IMR-90 (cell line): ENCODE measurements at regions not wholly inside any gene's neighbourhood (a gene's known extent, or its start where the extent isn't known, plus 50 kb on each side); places are given as distances from the start of the nearest gene placed in this dataset.

ENCODE experiments used
- ATAC-seq: fragments of 200-7000 bp; cut with Tn5 transposase; 2 replicates; pipeline ENCODE4 v1.9.1; 2020; ENCODE audit warnings: low read depth, mild to moderate bottlenecking, moderate library complexity
- BruUV-seq: library from RNA; stranded (reverse); fragments of 400-500 nt; replicated peaks from 2 replicates; lab custom pipeline; 2021; lab: Mats Ljungman, UMichigan
- CTCF ChIA-PET: fragments of 300-600 bp; formaldehyde crosslinking; extraction: SDS; loops from one replicate; lab custom pipeline; 2021; ENCODE audit warnings: antibody characterized with exemption; lab: Yijun Ruan, JAX
- POLR2A ChIA-PET: fragments of 300-600 bp; sonication (Branson Sonifier 250); formaldehyde crosslinking; loops from one replicate; lab custom pipeline; 2022; ENCODE audit warnings: antibody characterized with exemption; ENCODE audit not compliant: unreplicated experiment; lab: Charles Lee
- DNase-seq: peaks from one replicate; pipeline ENCODE4 v3.0.0; 2013
- H2AFZ ChIP-seq: replicated peaks from 2 replicates; pipeline ENCODE3; 2013; ENCODE audit warnings: low read length, mild to moderate bottlenecking; ENCODE audit not compliant: poor library complexity
- H2AK5ac ChIP-seq: 2 replicates; pipeline ENCODE4 v1.6.1; 2013; ENCODE audit warnings: low read depth, low read length, inconsistent platforms
- H2AK9ac ChIP-seq: replicated peaks from 2 replicates; pipeline ENCODE3; 2013; ENCODE audit warnings: mild to moderate bottlenecking, low read depth, low read length, moderate library complexity; ENCODE audit not compliant: poor library complexity
- H2BK120ac ChIP-seq: 2 replicates; pipeline ENCODE4 v1.6.1; 2013; ENCODE audit warnings: low read depth, low read length, inconsistent platforms
- H2BK15ac ChIP-seq: 3 replicates; pipeline ENCODE4 v1.6.1; 2013; ENCODE audit warnings: low read depth, low read length, inconsistent platforms
- H2BK20ac ChIP-seq: 2 replicates; pipeline ENCODE4 v1.6.1; 2013; ENCODE audit warnings: low read depth, mild to moderate bottlenecking, inconsistent platforms, low read length, moderate library complexity
- H2BK5ac ChIP-seq: 2 replicates; pipeline ENCODE4 v1.6.1; 2013; ENCODE audit warnings: mild to moderate bottlenecking, low read depth, low read length, inconsistent platforms; ENCODE audit not compliant: poor library complexity, severe bottlenecking
- H3K14ac ChIP-seq: replicated peaks from 2 replicates; pipeline ENCODE4 v1.6.1; 2013; ENCODE audit warnings: low read depth, low read length, inconsistent platforms
- H3K18ac ChIP-seq: 2 replicates; pipeline ENCODE4 v1.6.1; 2013; ENCODE audit warnings: low read depth, low read length, control low read depth
- H3K23ac ChIP-seq: 2 replicates; pipeline ENCODE4 v1.6.1; 2013; ENCODE audit warnings: low read depth, low read length, inconsistent platforms
- H3K27ac ChIP-seq: 2 replicates; pipeline ENCODE4 v1.5.1; 2013; ENCODE audit warnings: mild to moderate bottlenecking, control low read depth, low read length; ENCODE audit not compliant: insufficient read depth
- H3K27me3 ChIP-seq: 2 replicates; pipeline ENCODE4 v1.6.1; 2013; ENCODE audit warnings: low read length; ENCODE audit not compliant: control insufficient read depth, insufficient read depth
- H3K36me3 ChIP-seq: 2 replicates; pipeline ENCODE4 v1.6.1; 2013; ENCODE audit warnings: low read length, mixed read lengths; ENCODE audit not compliant: control insufficient read depth, insufficient read depth
- H3K4ac ChIP-seq: 2 replicates; pipeline ENCODE4 v1.6.1; 2013; ENCODE audit warnings: low read depth, low read length, inconsistent platforms
- H3K4me1 ChIP-seq: 2 replicates; pipeline ENCODE4 v1.6.1; 2013; ENCODE audit warnings: low read length, mixed read lengths; ENCODE audit not compliant: control insufficient read depth, insufficient read depth
- H3K4me2 ChIP-seq: 2 replicates; pipeline ENCODE4 v1.6.1; 2013; ENCODE audit warnings: low read depth, mild to moderate bottlenecking, control low read depth, low read length, moderate library complexity
- H3K4me3 ChIP-seq: 2 replicates; pipeline ENCODE4 v1.5.1; 2013; ENCODE audit warnings: low read depth, mild to moderate bottlenecking, control low read depth, low read length, moderate library complexity; ENCODE audit not compliant: insufficient read depth
- H3K56ac ChIP-seq: 2 replicates; pipeline ENCODE4 v1.6.1; 2013; ENCODE audit warnings: low read length, inconsistent platforms; ENCODE audit not compliant: insufficient read depth; ENCODE audit errors: extremely low read depth
- H3K79me1 ChIP-seq, 2 experiments: 2 replicates each; pipeline ENCODE4 v1.6.1; 2013; ENCODE audit warnings: low read length in 2 of 2, inconsistent platforms in 1 of 2, low read depth in 1 of 2
- H3K9ac ChIP-seq: 2 replicates; pipeline ENCODE4 v1.6.1; 2013; ENCODE audit warnings: low read depth, low read length, control low read depth
- H3K9me1 ChIP-seq: 2 replicates; pipeline ENCODE4 v1.6.1; 2013; ENCODE audit warnings: low read length, inconsistent platforms; ENCODE audit not compliant: insufficient read depth
- H3K9me3 ChIP-seq: 2 replicates; pipeline ENCODE4 v1.6.1; 2013; ENCODE audit warnings: low read length; ENCODE audit not compliant: control insufficient read depth, insufficient read depth
- H4K20me1 ChIP-seq: 2 replicates; pipeline ENCODE4 v1.6.1; 2013; ENCODE audit warnings: low read length, inconsistent platforms; ENCODE audit not compliant: insufficient read depth
- H4K5ac ChIP-seq: 2 replicates; pipeline ENCODE4 v1.6.1; 2013; ENCODE audit warnings: mild to moderate bottlenecking, low read depth, low read length, control low read depth
- H4K8ac ChIP-seq, 2 experiments: 2 replicates each; pipeline ENCODE4 v1.6.1; 2013; ENCODE audit warnings: low read depth in 2 of 2, low read length in 2 of 2, control low read depth in 1 of 2, inconsistent platforms in 1 of 2
- H4K91ac ChIP-seq: 2 replicates; pipeline ENCODE4 v1.6.1; 2013; ENCODE audit warnings: low read depth, low read length, inconsistent platforms; ENCODE audit not compliant: insufficient read depth
- BHLHE40 ChIP-seq: fragments of 150-350 bp; IDR thresholded peaks from 2 replicates; pipeline ENCODE4 v1.6.1; 2016; ENCODE audit warnings: mild to moderate bottlenecking, low read depth, low read length
- CEBPB ChIP-seq: IDR thresholded peaks from 2 replicates; pipeline ENCODE4 v1.6.1; 2012; ENCODE audit warnings: low read depth, low read length, improper control_type of control experiment
- CHD1 ChIP-seq: IDR thresholded peaks from 2 replicates; pipeline ENCODE4 v1.6.1; 2012; ENCODE audit warnings: low read depth, low read length, improper control_type of control experiment
- FOS ChIP-seq: fragments of 150-350 bp; IDR thresholded peaks from 2 replicates; pipeline ENCODE4 v1.6.1; 2016; ENCODE audit warnings: low read depth, low read length
- MAFK ChIP-seq: IDR thresholded peaks from 2 replicates; pipeline ENCODE4 v1.6.1; 2012; ENCODE audit warnings: low read depth, low read length, improper control_type of control experiment
- MAZ ChIP-seq: IDR thresholded peaks from 2 replicates; pipeline ENCODE4 v1.6.1; 2012; ENCODE audit warnings: low read depth, mild to moderate bottlenecking, low read length, improper control_type of control experiment, moderate library complexity, borderline replicate concordance
- MXI1 ChIP-seq: IDR thresholded peaks from 2 replicates; pipeline ENCODE4 v1.6.1; 2012; ENCODE audit warnings: low read depth, mild to moderate bottlenecking, low read length, moderate library complexity, borderline replicate concordance
- NFE2L2 ChIP-seq: fragments of 150-350 bp; IDR thresholded peaks from 2 replicates; pipeline ENCODE4 v1.6.1; 2016; ENCODE audit warnings: low read depth, mild to moderate bottlenecking, low read length
- POLR2A ChIP-seq: IDR thresholded peaks from 2 replicates; pipeline ENCODE4 v1.6.1; 2012; ENCODE audit warnings: mild to moderate bottlenecking, low read depth, low read length
- RAD21 ChIP-seq: IDR thresholded peaks from 2 replicates; pipeline ENCODE4 v1.6.1; 2012; ENCODE audit warnings: low read length, improper control_type of control experiment
- RCOR1 ChIP-seq: IDR thresholded peaks from 2 replicates; pipeline ENCODE4 v1.6.1; 2012; ENCODE audit warnings: mild to moderate bottlenecking, low read length, improper control_type of control experiment; ENCODE audit not compliant: insufficient replicate concordance
- RFX5 ChIP-seq: IDR thresholded peaks from 2 replicates; pipeline ENCODE4 v1.8.0; 2012; ENCODE audit warnings: low read depth, mild to moderate bottlenecking, low read length, moderate library complexity
- SMC3 ChIP-seq: fragments of 150-350 bp; IDR thresholded peaks from 2 replicates; pipeline ENCODE4 v1.6.1; 2016; ENCODE audit warnings: low read depth, mild to moderate bottlenecking, antibody characterized with exemption, low read length, moderate library complexity
- WGBS, 2 experiments: methylation state at CpG; one replicate each; pipeline versions ENCODE4 v1.1.5 to v1.1.7; 2013; ENCODE audit warnings: missing lambda C conversion rate in 2 of 2; ENCODE audit not compliant: insufficient read length in 1 of 2; ENCODE audit errors: extremely low coverage in 2 of 2; 5-methylcytosine and 5-hydroxymethylcytosine counted together
- dilution Hi-C: fragments of 300-500 bp; cut with HindIII; formaldehyde crosslinking; loops from one replicate; pipeline ENCODE4 v1.14.3; 2018; ENCODE audit warnings: low sequenced_read_pairs; ENCODE audit not compliant: unreplicated experiment
- in situ Hi-C: fragments of 300-500 bp; cut with MboI; formaldehyde crosslinking; loops from 3 replicates; pipeline ENCODE4 v1.14.3; 2019; ENCODE audit warnings: low sequenced_read_pairs, inconsistent platforms, mixed read lengths
- intact Hi-C: fragments of 100-400 bp; cut with micrococcal nuclease; formaldehyde crosslinking; loops from 2 replicates; pipeline ENCODE4 v1.10.0; 2022
- TF ChIP-seq, protein P1 (sequence below): conservative IDR thresholded peaks from 2 replicates; pipeline ENCODE4 v1.5.1; 2012; ENCODE audit warnings: mild to moderate bottlenecking, low read depth, low read length, improper control_type of control experiment
- TF ChIP-seq, protein P2 (sequence below): fragments of 150-350 bp; IDR thresholded peaks from 2 replicates; pipeline ENCODE4 v1.6.1; 2016; ENCODE audit warnings: low read depth, mild to moderate bottlenecking, low read length, moderate library complexity, borderline replicate concordance
- TF ChIP-seq, protein P3 (sequence below): fragments of 150-350 bp; IDR thresholded peaks from 2 replicates; pipeline ENCODE4 v1.6.1; 2017; ENCODE audit warnings: mild to moderate bottlenecking, antibody characterized with exemption, low read length, low read depth

DNA sequence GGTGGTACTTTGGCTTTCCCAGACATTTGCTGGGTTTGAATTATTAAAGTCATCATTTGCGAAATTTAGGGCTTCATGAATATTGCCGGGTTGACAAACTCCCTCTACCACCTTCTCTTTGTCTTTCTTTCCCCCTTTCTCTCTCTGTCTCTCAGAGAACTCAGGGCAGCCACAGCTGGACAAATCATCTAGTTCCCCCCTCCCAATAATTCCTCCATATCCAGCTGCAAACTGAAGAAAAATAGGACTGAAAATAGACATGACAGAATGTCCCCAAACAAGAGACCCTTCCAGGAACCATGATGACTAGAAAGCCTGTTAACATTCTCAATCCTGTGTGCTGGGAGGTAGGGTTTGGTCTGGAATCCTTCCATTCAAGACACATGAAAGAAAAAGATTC lies 67.1 kb upstream of the TBX5 start:
- H3K14ac ChIP-seq, result no peak overlapping the region
- dilution Hi-C loops (no loop called here), in situ Hi-C loops (no loop called here), intact Hi-C loops (no loop called here)
- WGBS, 2 experiments, result 58% methylated on average over 2 of the region's 2 CpGs; no CpG with 5 or more reads in 1 of the 2 experiments
- no TSS peak for BruUV-seq
- POLR2A ChIA-PET, result no interaction called here
- H3K36me3 ChIP-seq, result no peaks in the 10 kb centered on the region
- H4K91ac ChIP-seq, result no peak overlapping the region
- no peak overlapping the region for H3K9ac ChIP-seq
- no peak overlapping the region for H2BK15ac ChIP-seq
- H3K18ac ChIP-seq, result no peak overlapping the region
- H3K4ac ChIP-seq, result no peak overlapping the region
- H3K79me1 ChIP-seq, result no peaks in the 10 kb centered on the region
- no peak overlapping the region for H2AK5ac ChIP-seq
- H3K9me1 ChIP-seq, result no peaks in the 10 kb centered on the region
- no peaks in the 10 kb centered on the region for H4K20me1 ChIP-seq
- H4K8ac ChIP-seq, result no peak overlapping the region
- no peak overlapping the region for H3K27ac ChIP-seq
- no peak overlapping the region for H4K5ac ChIP-seq
- no peak overlapping the region for H2BK120ac ChIP-seq
- CTCF ChIA-PET, result no interaction called here
- no peak overlapping the region for H3K23ac ChIP-seq
- no peaks in the 10 kb centered on the region for H3K9me3 ChIP-seq
- H3K56ac ChIP-seq, result no peak overlapping the region
- no peak overlapping the region for H2AK9ac ChIP-seq
- no peak overlapping the region for H2BK20ac ChIP-seq
- peaks cover 6% of the 10 kb centered on the region for H3K27me3 ChIP-seq
- no peak overlapping the region for H2BK5ac ChIP-seq
- TF ChIP-seq, protein P1, sequence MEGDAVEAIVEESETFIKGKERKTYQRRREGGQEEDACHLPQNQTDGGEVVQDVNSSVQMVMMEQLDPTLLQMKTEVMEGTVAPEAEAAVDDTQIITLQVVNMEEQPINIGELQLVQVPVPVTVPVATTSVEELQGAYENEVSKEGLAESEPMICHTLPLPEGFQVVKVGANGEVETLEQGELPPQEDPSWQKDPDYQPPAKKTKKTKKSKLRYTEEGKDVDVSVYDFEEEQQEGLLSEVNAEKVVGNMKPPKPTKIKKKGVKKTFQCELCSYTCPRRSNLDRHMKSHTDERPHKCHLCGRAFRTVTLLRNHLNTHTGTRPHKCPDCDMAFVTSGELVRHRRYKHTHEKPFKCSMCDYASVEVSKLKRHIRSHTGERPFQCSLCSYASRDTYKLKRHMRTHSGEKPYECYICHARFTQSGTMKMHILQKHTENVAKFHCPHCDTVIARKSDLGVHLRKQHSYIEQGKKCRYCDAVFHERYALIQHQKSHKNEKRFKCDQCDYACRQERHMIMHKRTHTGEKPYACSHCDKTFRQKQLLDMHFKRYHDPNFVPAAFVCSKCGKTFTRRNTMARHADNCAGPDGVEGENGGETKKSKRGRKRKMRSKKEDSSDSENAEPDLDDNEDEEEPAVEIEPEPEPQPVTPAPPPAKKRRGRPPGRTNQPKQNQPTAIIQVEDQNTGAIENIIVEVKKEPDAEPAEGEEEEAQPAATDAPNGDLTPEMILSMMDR, result no peak
- no peak for TF ChIP-seq CHD1
- no peak for TF ChIP-seq SMC3
- TF ChIP-seq NFE2L2, result no peak
- no peak for TF ChIP-seq MAFK
- TF ChIP-seq FOS, result no peak
- TF ChIP-seq MXI1, result no peak
- TF ChIP-seq MAZ, result no peak
- TF ChIP-seq CEBPB, result no peak
- TF ChIP-seq BHLHE40, result no peak
- TF ChIP-seq RFX5, result no peak
- TF ChIP-seq POLR2A, result no peak
- TF ChIP-seq, protein P2, sequence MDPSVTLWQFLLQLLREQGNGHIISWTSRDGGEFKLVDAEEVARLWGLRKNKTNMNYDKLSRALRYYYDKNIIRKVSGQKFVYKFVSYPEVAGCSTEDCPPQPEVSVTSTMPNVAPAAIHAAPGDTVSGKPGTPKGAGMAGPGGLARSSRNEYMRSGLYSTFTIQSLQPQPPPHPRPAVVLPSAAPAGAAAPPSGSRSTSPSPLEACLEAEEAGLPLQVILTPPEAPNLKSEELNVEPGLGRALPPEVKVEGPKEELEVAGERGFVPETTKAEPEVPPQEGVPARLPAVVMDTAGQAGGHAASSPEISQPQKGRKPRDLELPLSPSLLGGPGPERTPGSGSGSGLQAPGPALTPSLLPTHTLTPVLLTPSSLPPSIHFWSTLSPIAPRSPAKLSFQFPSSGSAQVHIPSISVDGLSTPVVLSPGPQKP, result no peak
- no peak for TF ChIP-seq RCOR1
- TF ChIP-seq RAD21, result no peak
- TF ChIP-seq, protein P3, sequence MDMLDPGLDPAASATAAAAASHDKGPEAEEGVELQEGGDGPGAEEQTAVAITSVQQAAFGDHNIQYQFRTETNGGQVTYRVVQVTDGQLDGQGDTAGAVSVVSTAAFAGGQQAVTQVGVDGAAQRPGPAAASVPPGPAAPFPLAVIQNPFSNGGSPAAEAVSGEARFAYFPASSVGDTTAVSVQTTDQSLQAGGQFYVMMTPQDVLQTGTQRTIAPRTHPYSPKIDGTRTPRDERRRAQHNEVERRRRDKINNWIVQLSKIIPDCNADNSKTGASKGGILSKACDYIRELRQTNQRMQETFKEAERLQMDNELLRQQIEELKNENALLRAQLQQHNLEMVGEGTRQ, result no peak
- no peak overlapping the region for H3K4me2 ChIP-seq
- no peaks in the 10 kb centered on the region; the same call in 1 of the 2 replicates for H3K4me1 ChIP-seq
- ATAC-seq (no peak), DNase-seq (no peak)
- H3K4me3 ChIP-seq, result no peak overlapping the region
- no peak overlapping the region for H2AFZ ChIP-seq
